Activated CD4-positive, alpha-beta T cell treated with anti-CD3 and anti-CD28 coated beads, Interleukin-2, amount 50 U/mL, for 1 hour (primary cell): ENCODE measurements at regions not wholly inside any gene's neighbourhood (a gene's known extent, or its start where the extent isn't known, plus 50 kb on each side); places are given as distances from the start of the nearest gene placed in this dataset.
"Not testable (repeated sequence)": the region's sequence is repeated elsewhere in the genome, so short reads cannot be mapped to it uniquely, and the experiment has no call there.

Experiments used
- DNase-seq: peaks from one replicate; pipeline ENCODE4 v3.0.0-alpha.2; 2020

DNA sequence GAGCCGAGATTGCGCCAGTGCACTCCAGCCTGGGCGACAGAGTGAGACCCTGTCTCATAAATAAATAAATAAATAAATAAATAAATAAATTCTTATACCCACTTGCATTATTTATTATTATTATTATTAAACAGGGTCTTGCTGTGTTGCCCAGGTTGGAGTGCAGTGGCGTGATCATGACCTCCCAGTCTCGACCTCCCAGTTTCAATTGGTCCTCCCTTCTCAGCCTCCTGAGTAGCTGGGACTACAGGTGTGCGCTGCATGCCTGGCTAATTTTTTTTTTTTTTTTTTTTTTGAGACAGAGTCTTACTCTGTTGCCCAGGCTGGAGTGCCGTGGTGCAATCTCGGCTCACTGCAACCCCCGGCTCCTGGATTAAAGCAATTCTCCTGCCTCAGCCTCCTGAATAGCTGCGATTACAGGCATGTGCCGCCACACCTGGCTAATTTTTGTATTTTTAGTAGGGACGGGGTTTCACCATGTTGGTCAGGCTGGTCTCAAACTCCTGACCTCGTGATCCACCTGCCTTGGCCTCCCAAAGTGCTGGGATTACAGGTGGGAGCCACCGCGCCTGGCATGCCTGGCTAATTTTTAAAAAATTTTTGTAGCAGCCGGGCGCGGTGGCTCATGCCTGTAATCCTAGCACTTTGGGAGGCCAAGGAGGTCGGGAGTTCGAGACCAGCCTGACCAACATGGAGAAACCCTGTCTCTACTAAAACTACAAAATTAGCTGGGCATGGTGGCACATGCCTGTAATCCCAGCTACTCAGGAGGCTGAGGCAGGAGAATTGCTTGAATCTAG is 150.2 kb downstream of the SEC14L1 start:
- not testable (repeated sequence) for DNase-seq

- no peak for DNase-seq
Measured at GRCh38 chr17:77291591-77292386, 151.0 kb downstream of the SEC14L1 start.

DNA sequence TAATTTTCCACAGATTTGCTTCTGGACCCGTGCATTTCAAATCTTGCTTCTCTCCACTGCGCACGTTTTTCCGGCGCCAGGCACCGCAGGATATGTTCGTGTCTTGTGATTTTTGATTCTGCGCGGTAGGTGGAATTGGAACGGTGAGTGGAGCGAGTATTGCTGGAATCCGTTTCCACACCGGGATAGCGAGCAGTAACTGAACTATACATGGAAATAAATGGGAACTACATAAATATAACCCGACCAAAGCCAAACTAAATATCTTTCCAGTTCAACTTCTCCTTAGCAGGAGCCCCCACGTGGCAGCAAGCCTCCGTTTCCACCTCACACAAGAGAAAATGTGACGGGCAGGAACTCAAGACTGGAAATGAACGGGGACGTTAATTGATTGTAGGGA is 154.0 kb downstream of the SEC14L1 start:
- no peak for DNase-seq

DNA sequence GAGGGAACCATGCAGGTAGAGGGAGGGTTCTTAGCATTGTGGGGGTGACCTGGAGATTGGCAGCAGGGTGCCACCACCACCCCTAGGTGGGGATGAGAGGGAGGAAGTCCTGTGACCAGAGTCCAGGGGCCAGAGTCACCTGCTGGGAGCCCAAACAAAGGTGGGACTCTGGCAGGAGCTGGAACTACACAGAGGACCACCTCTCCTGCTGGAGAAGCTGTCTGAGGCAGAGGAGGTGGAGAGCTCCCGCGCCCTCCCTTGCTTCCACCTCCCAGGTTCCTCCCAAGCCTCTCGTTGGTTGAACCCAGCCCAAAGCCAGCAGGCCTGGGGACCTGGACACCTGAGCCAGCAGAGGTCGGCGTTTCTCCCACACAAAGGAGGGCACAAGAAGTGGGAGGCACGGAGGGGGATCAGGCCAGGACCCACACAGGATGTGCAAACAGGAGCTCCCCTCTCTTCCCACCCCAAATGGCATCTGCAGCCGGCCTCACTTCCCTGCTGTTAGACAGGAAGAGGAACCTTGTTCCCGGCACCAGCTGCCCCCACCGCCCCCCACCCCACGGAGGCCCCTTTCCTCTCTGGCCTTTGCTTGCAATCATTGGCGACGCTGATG is 154.6 kb downstream of the SEC14L1 start:
- DNase-seq, result no peak

- no peak for DNase-seq
Measured at GRCh38 chr17:77296769-77297409, 156.1 kb downstream of the SEC14L1 start.

DNA sequence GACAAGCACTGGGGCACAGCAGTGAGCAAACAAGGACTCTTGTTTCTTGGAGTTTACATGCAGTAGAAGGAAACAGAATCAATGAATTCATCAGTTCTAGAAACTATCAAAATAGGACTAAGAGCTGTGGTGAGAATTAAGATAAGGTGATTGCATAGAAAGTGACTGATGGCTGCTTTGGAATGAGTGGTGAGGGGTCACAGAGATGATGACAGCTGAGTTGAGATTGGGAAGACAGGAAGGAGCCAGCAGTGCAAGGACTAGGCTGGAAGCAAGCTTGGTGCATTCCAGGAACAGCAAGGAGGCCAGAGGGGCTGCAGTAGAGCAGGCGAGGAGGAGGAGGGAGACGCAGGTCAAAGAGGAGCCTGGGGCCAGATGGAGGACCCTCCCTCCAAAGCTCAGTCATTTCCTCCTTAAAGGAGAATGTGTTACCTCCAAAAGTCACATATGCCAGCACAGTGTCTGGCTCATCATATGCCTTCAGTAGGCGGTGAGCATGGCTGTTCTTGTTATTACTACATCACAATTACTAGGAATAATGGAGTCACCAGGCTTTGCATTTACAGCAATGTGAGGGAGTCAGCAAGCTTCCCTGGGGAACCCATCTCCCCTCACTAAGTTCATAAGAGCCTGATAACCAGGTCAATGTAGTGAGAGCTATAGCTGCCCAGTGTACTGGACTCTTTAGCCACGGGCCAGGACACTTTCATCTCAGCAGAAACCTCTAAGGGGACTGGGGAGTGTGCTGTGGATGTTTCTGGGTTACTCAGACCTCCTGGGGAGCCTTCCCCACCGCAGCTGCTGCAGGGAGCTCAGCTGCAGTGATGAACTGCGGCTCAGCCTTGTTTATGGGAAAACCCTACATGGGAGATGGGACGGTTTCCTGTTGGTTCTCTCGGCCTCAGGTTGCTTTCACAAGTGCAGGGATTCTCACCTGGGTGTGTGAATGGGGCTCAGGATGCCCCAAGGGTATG is 157.2 kb downstream of the SEC14L1 start:
- DNase-seq, result no peak

- no peak for DNase-seq
Measured at GRCh38 chr17:77298811-77299210, 158.0 kb downstream of the SEC14L1 start.

DNA sequence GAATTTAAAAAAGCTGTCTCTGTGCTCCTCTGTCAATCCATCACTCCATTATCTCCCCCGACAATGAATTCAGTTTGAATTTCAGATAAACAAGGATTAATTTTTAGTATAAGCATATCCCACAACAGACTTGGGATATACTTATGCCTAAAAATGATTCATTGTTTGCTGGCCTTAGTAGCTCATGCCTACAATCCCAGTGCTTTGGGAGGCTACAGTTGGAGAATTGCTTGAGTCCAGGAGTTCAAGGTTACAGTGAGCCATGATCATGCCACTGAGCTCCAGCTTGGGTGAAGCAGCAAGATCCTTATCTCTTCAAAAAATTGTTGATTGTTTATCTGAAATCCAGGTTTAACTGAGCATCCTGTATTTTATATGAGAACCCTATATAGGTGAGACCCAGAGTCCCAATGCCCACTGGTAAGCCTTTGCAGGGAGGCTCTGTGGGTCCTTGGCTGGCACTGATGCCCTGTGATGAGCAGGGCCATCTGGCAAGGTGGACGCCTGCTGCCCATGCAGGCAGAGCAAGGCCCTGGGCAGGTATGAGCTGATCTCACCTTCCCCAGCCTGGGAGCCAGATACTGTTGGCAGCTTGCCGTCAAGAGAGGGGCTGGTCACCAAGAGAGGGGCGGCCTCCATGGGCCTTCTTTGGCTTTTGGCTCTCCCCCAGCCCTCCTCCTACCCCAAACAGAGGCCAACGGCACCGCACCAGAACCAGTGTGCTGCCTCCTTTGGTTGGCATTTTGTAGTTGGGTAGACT is 158.7 kb downstream of the SEC14L1 start:
- no peak for DNase-seq

DNA sequence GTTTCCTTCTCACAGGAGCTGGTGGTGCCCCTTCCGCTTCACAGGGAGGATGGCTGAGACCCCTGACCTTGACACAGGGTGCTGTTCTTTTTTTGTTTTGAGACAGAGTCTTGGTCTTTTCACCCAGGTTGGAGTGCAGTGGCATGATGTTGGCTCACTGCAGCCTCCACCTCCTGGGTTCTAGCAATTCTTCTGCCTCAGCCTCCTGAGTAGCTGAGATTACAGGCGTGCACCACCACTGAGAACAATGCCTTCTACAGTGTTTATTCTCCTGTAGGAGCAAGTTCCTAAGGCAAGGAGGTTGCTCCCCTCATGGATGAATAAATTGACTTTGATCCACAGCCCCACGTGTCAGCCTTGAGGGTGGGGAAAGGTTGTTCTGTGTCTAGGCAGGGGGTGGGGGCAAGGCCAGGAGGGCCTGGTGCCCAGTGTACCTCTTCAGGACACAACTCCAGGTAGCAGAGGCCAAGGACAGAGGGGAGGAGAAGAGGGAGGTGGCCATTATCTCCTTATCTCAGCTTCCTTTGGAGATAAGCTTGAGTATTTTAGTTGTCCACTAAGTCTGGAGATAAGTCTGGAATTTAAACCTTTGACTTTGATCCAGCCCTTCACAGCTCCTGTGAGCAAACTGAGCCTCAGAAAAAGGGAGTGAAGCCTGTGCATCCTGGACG is 159.4 kb downstream of the SEC14L1 start:
- DNase-seq, result no peak

DNA sequence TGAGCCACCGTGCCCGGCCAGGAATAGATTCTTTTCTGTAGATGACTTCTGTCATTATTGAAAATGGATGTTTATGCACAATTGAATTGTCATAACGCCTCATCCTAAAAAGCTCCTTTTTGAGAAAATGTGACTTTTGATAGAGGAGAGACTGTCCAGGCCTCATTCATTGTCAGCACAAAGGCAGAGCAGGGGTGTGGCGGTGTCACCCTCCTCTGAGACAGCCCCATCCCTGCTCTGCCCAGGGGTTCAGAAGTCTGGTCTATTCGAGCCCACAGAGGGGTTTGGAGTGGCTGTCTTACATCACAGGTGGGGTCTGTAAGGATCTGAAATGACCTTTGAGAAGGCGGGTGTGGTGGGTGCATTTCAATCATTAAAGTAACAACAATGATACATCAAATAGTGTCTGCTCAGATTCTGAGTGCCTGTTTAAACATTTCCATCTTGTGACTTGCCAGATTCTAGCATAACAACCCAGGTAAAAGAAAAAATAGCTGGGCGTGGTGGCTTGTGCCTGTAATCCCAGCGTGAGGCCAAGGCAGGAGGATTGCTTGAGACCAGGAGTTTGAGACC is 161.0 kb downstream of the SEC14L1 start:
- no peak for DNase-seq

- no peak for DNase-seq
Measured at GRCh38 chr17:77302682-77303081, 161.9 kb downstream of the SEC14L1 start.

- no peak for DNase-seq
Measured at GRCh38 chr17:77303620-77304019, 162.9 kb downstream of the SEC14L1 start.

DNA sequence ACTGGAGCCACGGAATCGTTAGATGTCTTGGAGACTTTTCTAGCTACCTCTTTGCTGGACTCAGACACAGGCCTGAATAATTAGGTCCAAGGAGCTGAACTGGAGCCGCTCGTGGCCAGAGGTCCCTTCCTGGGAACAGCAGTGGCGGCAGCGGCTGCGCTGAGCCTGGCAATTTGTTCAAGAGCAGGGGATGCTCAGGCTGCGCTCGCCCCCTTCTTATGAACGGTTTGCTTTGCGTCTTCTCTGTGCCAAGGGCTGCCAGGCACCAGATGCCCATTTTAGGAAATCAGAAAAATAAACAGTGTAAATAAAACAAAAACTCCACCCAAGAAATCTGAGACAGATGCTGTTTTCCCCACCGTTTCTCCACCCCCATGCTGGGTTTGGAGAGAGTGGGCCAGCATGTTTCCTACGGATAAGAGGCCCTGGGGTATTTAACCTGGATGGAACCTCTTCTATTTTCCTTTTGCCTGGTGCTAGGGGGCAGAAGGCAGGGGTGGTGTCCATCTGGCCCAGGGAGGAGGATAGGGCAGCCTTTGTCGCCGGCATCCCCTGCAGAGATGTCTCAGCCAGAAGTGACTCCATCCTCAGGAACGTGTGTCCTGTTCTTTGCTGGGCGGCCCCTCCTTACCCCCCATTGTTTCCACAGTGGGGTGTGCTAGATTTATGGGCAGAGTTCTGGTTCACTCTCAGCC is 163.4 kb downstream of the SEC14L1 start:
- no peak for DNase-seq

GRCh38 chr17:77304746-77305473 is 164.1 kb downstream of the SEC14L1 start:
- no peak for DNase-seq

DNA sequence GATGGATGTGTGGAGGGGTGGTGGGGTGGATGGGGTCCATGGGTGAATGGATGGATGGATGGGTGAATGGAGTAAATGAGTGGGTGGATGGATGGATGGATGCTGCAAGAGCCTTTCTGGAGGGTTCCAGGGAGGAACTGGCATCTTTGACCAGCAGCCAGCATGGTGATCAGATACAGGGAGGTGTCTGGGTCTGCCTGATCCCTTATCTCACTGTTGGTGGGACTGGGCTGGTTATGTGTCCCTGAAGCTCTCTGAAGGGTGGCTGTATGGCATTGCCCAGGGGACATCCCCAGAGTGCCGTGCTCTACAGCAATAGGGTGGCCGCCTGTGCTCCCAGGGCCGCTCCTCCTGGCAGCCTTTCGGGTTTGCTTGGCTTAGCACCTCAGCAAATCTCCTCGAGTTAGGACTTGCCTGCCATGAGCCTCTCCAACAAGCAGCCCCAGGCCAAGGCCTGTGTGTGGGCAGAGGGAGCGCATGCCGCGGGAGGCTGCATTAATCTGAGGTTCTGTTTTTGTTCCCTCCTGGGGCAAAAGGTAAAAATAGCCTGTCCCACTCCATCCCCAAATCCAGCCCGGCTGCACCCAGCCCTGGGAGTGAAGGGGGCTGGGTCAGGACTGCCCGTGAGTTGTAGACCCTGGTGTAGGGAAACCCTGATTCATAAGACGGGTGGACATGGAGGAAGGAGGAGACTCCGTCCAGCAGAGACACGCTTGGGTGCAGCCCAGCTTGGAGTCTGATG is 165.4 kb downstream of the SEC14L1 start:
- no peak for DNase-seq

- DNase-seq, result no peak
Measured at GRCh38 chr17:77306790-77307478, 166.2 kb downstream of the SEC14L1 start.

DNA sequence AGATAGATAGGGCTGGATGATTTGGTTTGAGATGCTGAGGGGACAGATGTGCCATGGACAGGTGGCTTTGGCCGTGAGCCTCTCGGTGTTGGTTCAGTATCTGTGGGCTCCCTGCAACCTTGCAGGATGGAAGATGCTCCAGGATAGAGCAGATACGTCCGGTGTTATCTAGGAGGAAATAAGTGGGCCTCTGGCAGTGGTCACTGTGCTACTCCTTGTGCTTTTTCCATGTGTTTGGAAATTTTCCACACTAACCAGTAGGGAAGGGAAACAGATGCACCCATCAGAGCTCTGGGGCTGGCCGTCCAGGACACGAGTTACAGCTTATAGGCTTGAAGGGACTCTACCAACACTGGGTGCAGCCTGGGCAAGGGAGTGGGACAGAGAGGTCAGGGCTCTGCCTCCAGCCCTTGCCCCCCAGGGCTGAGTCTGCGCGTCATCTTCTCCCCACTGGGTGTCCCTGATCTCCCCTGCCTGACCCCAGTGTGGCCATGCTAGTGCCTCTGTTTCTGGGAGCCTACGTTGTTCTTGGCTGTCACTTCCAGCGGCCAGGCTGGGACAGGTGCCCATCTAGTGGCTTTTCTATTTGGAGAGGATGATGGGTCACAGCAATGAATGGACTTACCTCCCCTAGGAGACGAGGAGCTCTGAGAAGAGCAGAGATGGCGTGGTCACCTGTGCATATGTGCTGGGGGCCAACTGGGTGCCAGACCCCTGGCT is 166.9 kb downstream of the SEC14L1 start:
- DNase-seq, result no peak
